ENCODE measurements at regions not wholly inside any gene's neighbourhood (a gene's known extent, or its start where the extent isn't known, plus 50 kb on each side); places are given as distances from the start of the nearest gene placed in this dataset.

- Mint-ChIP-seq H3K4me3 (ENCODE audit: unreplicated experiment) (no peak overlapping the region), H3K36me3 (ENCODE audit: unreplicated experiment) (no peaks in the 10 kb centered on the region), H3K27me3 (ENCODE audit: unreplicated experiment) (no peaks in the 10 kb centered on the region), H3K9me3 (ENCODE audit: unreplicated experiment) (no peaks in the 10 kb centered on the region), H3K27ac (ENCODE audit: unreplicated experiment) (no peak overlapping the region), H3K4me1 (ENCODE audit: low read depth, unreplicated experiment) (no peaks in the 10 kb centered on the region)
- no peak for DNase-seq
- TF ChIP-seq CTCF (IDR thresholded peaks at IDR 0.05; ENCODE audit: partially characterized antibody, unreplicated experiment) = no peak
Measured at GRCh38 chr10:14439451-14440259, 108.9 kb upstream of the FRMD4A start.

GRCh38 chr10:14438576-14438975, 107.9 kb upstream of the FRMD4A start:
- Mint-ChIP-seq H3K27ac (ENCODE audit: unreplicated experiment) (no peak overlapping the region), H3K4me3 (ENCODE audit: unreplicated experiment) (no peak overlapping the region), H3K27me3 (ENCODE audit: unreplicated experiment) (no peaks in the 10 kb centered on the region), H3K36me3 (ENCODE audit: unreplicated experiment) (no peaks in the 10 kb centered on the region), H3K9me3 (ENCODE audit: unreplicated experiment) (no peaks in the 10 kb centered on the region), H3K4me1 (ENCODE audit: low read depth, unreplicated experiment) (no peaks in the 10 kb centered on the region)
- DNase-seq = no peak
- TF ChIP-seq CTCF (IDR thresholded peaks at IDR 0.05; ENCODE audit: partially characterized antibody, unreplicated experiment) = no peak

- Mint-ChIP-seq H3K4me3 (ENCODE audit: unreplicated experiment) (no peak overlapping the region), H3K4me1 (ENCODE audit: low read depth, unreplicated experiment) (no peaks in the 10 kb centered on the region), H3K9me3 (ENCODE audit: unreplicated experiment) (no peaks in the 10 kb centered on the region), H3K36me3 (ENCODE audit: unreplicated experiment) (no peaks in the 10 kb centered on the region), H3K27ac (ENCODE audit: unreplicated experiment) (no peak overlapping the region), H3K27me3 (ENCODE audit: unreplicated experiment) (no peaks in the 10 kb centered on the region)
- no peak for DNase-seq
- TF ChIP-seq CTCF (IDR thresholded peaks at IDR 0.05; ENCODE audit: partially characterized antibody, unreplicated experiment) = no peak
Measured at GRCh38 chr10:14438057-14438456, 107.3 kb upstream of the FRMD4A start.

- no peak for DNase-seq
- no peak overlapping the region for H3K27ac Mint-ChIP-seq (ENCODE audit: unreplicated experiment)
- TF ChIP-seq CTCF (IDR thresholded peaks at IDR 0.05; ENCODE audit: partially characterized antibody, unreplicated experiment) = no peak
- H3K27me3 Mint-ChIP-seq (ENCODE audit: unreplicated experiment) = no peaks in the 10 kb centered on the region
- H3K9me3 Mint-ChIP-seq (ENCODE audit: unreplicated experiment) = no peaks in the 10 kb centered on the region
- H3K36me3 Mint-ChIP-seq (ENCODE audit: unreplicated experiment) = no peaks in the 10 kb centered on the region
- H3K4me3 Mint-ChIP-seq (ENCODE audit: unreplicated experiment) = no peak overlapping the region
- no peaks in the 10 kb centered on the region for H3K4me1 Mint-ChIP-seq (ENCODE audit: low read depth, unreplicated experiment)
Measured at GRCh38 chr10:14435976-14436632, 105.4 kb upstream of the FRMD4A start.

GRCh38 chr10:14433147-14433546, 102.4 kb upstream of the FRMD4A start:
- Mint-ChIP-seq H3K27me3 (ENCODE audit: unreplicated experiment) (no peaks in the 10 kb centered on the region), H3K27ac (ENCODE audit: unreplicated experiment) (no peak overlapping the region), H3K9me3 (ENCODE audit: unreplicated experiment) (no peaks in the 10 kb centered on the region), H3K4me1 (ENCODE audit: low read depth, unreplicated experiment) (peaks cover 1% of the 10 kb centered on the region), H3K36me3 (ENCODE audit: unreplicated experiment) (no peaks in the 10 kb centered on the region), H3K4me3 (ENCODE audit: unreplicated experiment) (no peak overlapping the region)
- TF ChIP-seq CTCF (IDR thresholded peaks at IDR 0.05; ENCODE audit: partially characterized antibody, unreplicated experiment) = no peak
- DNase-seq = no peak
